DOHH2 (cell line): ENCODE measurements at regions not wholly inside any gene's neighbourhood (a gene's known extent, or its start where the extent isn't known, plus 50 kb on each side); places are given as distances from the start of the nearest gene placed in this dataset.

ENCODE experiments used
- H3F3A ChIP-seq: fragments of 200-600 bp; sonication (generic), shearing (Covaris generic); 2 replicates; pipeline ENCODE4 v1.6.0; 2016; ENCODE audit warnings: antibody characterized with exemption, mild to moderate bottlenecking; ENCODE audit not compliant: control insufficient read depth, insufficient read depth
- H3K27ac ChIP-seq: fragments of 200-600 bp; sonication (generic); 2 replicates; pipeline ENCODE4 v1.5.1; 2014; ENCODE audit warnings: low read depth, mild to moderate bottlenecking, low read length, moderate library complexity
- H3K27me3 ChIP-seq: fragments of 200-600 bp; sonication (generic); 2 replicates; pipeline ENCODE4 v1.6.1; 2014; ENCODE audit warnings: mild to moderate bottlenecking, low read length, mixed read lengths; ENCODE audit not compliant: control insufficient read depth
- H3K36me3 ChIP-seq: fragments of 200-600 bp; sonication (generic); 2 replicates; pipeline ENCODE4 v1.6.1; 2014; ENCODE audit warnings: mild to moderate bottlenecking, low read length, moderate library complexity, mixed read lengths; ENCODE audit not compliant: control insufficient read depth
- H3K4me1 ChIP-seq: fragments of 200-600 bp; sonication (generic); 2 replicates; pipeline ENCODE4 v1.6.1; 2014; ENCODE audit warnings: mild to moderate bottlenecking, low read length, mixed read lengths; ENCODE audit not compliant: control insufficient read depth
- H3K4me2 ChIP-seq: fragments of 200-600 bp; sonication (generic); 2 replicates; pipeline ENCODE4 v1.6.0; 2014; ENCODE audit warnings: mild to moderate bottlenecking, low read length, moderate library complexity
- H3K4me3 ChIP-seq: fragments of 200-600 bp; sonication (generic); 2 replicates; pipeline ENCODE4 v1.5.1; 2014; ENCODE audit warnings: mild to moderate bottlenecking, low read length, mixed read lengths
- H3K79me2 ChIP-seq: fragments of 200-600 bp; sonication (generic); 2 replicates; pipeline ENCODE4 v1.6.1; 2014; ENCODE audit warnings: mild to moderate bottlenecking, low read length, mixed read lengths; ENCODE audit not compliant: control insufficient read depth
- H3K9me2 ChIP-seq: fragments of 200-600 bp; sonication (generic); replicated peaks from 2 replicates; pipeline ENCODE4 v1.6.1; 2014; ENCODE audit warnings: mild to moderate bottlenecking, low read length, mixed read lengths; ENCODE audit not compliant: control insufficient read depth
- H3K9me3 ChIP-seq: fragments of 200-600 bp; sonication (generic); 2 replicates; pipeline ENCODE4 v1.6.1; 2014; ENCODE audit warnings: antibody characterized with exemption, low read length, mixed read lengths; ENCODE audit not compliant: control insufficient read depth, insufficient read depth
- H4K20me1 ChIP-seq: fragments of 200-600 bp; sonication (generic); 2 replicates; pipeline ENCODE4 v1.6.0; 2014; ENCODE audit warnings: low read depth, mild to moderate bottlenecking, antibody characterized with exemption, low read length, moderate library complexity; ENCODE audit not compliant: control insufficient read depth, insufficient read depth
- EZH2phosphoT487 ChIP-seq: fragments of 200-600 bp; sonication (generic); IDR thresholded peaks from 2 replicates; pipeline ENCODE4 v1.6.1; 2017; ENCODE audit warnings: borderline replicate concordance, mild to moderate bottlenecking, antibody characterized with exemption, low read length, moderate library complexity, mixed read lengths
- TF ChIP-seq, protein P1 (sequence below): fragments of 200-600 bp; sonication (generic); IDR thresholded peaks from one replicate; pipeline ENCODE4 v1.5.1; 2014; ENCODE audit warnings: antibody characterized with exemption, mild to moderate bottlenecking, low read depth, low read length; ENCODE audit not compliant: poor library complexity, severe bottlenecking

DNA sequence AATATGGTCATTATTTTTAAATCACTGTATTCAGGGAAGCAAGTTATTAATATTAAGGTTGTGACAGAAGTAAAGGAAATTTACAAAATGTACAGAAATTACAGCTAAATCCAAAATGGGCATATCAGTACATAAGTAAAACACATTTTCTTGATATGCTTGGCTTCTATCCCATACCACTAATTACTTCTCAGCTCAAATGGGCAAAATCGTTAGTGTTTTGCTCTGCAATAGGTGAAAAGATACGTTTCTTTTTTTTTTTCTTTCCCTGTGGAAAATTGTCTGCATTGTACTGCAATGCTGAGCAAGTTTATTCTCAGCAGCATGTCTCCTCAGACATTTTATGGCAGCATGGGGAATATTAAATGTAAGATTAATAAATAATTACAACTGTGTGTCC, 77.1 kb upstream of the PRMT6 start:
- Histone ChIP-seq H3K4me2 (no peak overlapping the region), H3K27ac (no peak overlapping the region), H3K36me3 (no peaks in the 10 kb centered on the region), H3K27me3 (no peaks in the 10 kb centered on the region), H3F3A (no peaks in the 10 kb centered on the region), H3K4me3 (no peak overlapping the region), H3K4me1 (no peaks in the 10 kb centered on the region), H3K9me2 (no peaks in the 10 kb centered on the region), H3K79me2 (no peaks in the 10 kb centered on the region), H4K20me1 (no peaks in the 10 kb centered on the region), H3K9me3 (no peaks in the 10 kb centered on the region)
- no peak for TF ChIP-seq EZH2phosphoT487
- TF ChIP-seq, protein P1, sequence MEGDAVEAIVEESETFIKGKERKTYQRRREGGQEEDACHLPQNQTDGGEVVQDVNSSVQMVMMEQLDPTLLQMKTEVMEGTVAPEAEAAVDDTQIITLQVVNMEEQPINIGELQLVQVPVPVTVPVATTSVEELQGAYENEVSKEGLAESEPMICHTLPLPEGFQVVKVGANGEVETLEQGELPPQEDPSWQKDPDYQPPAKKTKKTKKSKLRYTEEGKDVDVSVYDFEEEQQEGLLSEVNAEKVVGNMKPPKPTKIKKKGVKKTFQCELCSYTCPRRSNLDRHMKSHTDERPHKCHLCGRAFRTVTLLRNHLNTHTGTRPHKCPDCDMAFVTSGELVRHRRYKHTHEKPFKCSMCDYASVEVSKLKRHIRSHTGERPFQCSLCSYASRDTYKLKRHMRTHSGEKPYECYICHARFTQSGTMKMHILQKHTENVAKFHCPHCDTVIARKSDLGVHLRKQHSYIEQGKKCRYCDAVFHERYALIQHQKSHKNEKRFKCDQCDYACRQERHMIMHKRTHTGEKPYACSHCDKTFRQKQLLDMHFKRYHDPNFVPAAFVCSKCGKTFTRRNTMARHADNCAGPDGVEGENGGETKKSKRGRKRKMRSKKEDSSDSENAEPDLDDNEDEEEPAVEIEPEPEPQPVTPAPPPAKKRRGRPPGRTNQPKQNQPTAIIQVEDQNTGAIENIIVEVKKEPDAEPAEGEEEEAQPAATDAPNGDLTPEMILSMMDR, result no peak

- H4K20me1 ChIP-seq, result no peaks in the 10 kb centered on the region
- no peaks in the 10 kb centered on the region for H3K36me3 ChIP-seq
- no peaks in the 10 kb centered on the region for H3K79me2 ChIP-seq
- no peak overlapping the region for H3K4me2 ChIP-seq
- H3F3A ChIP-seq, result no peaks in the 10 kb centered on the region
- TF ChIP-seq, protein P1, result no peak
- TF ChIP-seq EZH2phosphoT487, result no peak
- no peaks in the 10 kb centered on the region for H3K9me2 ChIP-seq
- no peaks in the 10 kb centered on the region for H3K9me3 ChIP-seq
- H3K27ac ChIP-seq, result no peak overlapping the region
- H3K4me1 ChIP-seq, result no peaks in the 10 kb centered on the region
- H3K27me3 ChIP-seq, result no peaks in the 10 kb centered on the region
- H3K4me3 ChIP-seq, result no peak overlapping the region
Observed at GRCh38 chr1:106980121-106980520, 76.4 kb upstream of the PRMT6 start.

DNA sequence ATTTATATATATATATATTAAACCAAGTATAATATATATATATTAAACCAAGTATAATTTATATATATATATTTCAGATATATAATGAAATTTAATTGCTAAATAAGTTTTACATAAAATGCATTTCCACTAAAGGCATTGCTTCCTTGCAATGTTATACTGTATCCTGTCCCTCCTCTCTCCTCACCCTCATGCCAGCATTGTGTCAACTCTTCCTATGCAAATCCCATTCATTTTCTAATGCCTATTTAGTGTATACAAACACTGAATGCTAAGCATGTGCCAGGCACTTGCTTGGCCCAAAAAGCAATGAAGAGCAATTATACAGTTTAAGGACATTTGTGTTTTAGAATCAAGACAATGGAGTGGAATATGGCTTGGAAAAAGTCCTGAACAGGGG, 71.7 kb upstream of the PRMT6 start:
- no peaks in the 10 kb centered on the region for H3K79me2 ChIP-seq
- H3K4me3 ChIP-seq, result no peak overlapping the region
- no peak for TF ChIP-seq EZH2phosphoT487
- TF ChIP-seq, protein P1, result no peak
- H4K20me1 ChIP-seq, result no peaks in the 10 kb centered on the region
- H3F3A ChIP-seq, result no peaks in the 10 kb centered on the region
- no peaks in the 10 kb centered on the region for H3K4me1 ChIP-seq
- no peak overlapping the region for H3K4me2 ChIP-seq
- H3K27me3 ChIP-seq, result no peaks in the 10 kb centered on the region
- no peaks in the 10 kb centered on the region for H3K36me3 ChIP-seq
- no peaks in the 10 kb centered on the region for H3K9me3 ChIP-seq
- H3K27ac ChIP-seq, result no peak overlapping the region
- H3K9me2 ChIP-seq, result no peaks in the 10 kb centered on the region

- H3K36me3 ChIP-seq, result no peaks in the 10 kb centered on the region
- no peaks in the 10 kb centered on the region for H3F3A ChIP-seq
- no peaks in the 10 kb centered on the region for H3K9me2 ChIP-seq
- H3K4me1 ChIP-seq, result no peaks in the 10 kb centered on the region
- no peaks in the 10 kb centered on the region for H3K27me3 ChIP-seq
- H3K4me3 ChIP-seq, result no peak overlapping the region
- H3K27ac ChIP-seq, result no peak overlapping the region
- no peaks in the 10 kb centered on the region for H3K9me3 ChIP-seq
- H4K20me1 ChIP-seq, result no peaks in the 10 kb centered on the region
- TF ChIP-seq EZH2phosphoT487, result no peak
- TF ChIP-seq, protein P1, result no peak
- no peaks in the 10 kb centered on the region for H3K79me2 ChIP-seq
- H3K4me2 ChIP-seq, result no peak overlapping the region
Observed at GRCh38 chr1:106986603-106987002, 69.9 kb upstream of the PRMT6 start.
